GM12891 (cell line): ENCODE measurements at regions not wholly inside any gene's neighbourhood (a gene's known extent, or its start where the extent isn't known, plus 50 kb on each side); places are given as distances from the start of the nearest gene placed in this dataset.

Experiments used
- DNase-seq: peaks from one replicate; pipeline ENCODE4 v3.0.0; 2011; ENCODE audit warnings: low spot score; ENCODE audit not compliant: insufficient read length
- FAIRE-seq: peaks from 2 replicates; lab custom pipeline; 2011; peaks lifted over from hg19 to GRCh38; lab: Jason Lieb, UNC
- PAX5 ChIP-seq: IDR thresholded peaks from 2 replicates; pipeline ENCODE4 v1.6.1; 2011; ENCODE audit warnings: low read length, moderate library complexity, mild to moderate bottlenecking; ENCODE audit not compliant: insufficient read depth, severe bottlenecking
- POLR2A ChIP-seq: IDR thresholded peaks from 2 replicates; pipeline ENCODE4 v1.6.1; 2011; ENCODE audit warnings: low read depth, low read length, control low read depth
- POLR2AphosphoS5 ChIP-seq: IDR thresholded peaks from 2 replicates; pipeline ENCODE4 v1.6.1; 2011; ENCODE audit warnings: low read depth, low read length, control low read depth
- POU2F2 ChIP-seq: IDR thresholded peaks from 2 replicates; pipeline ENCODE4 v1.6.1; 2011; ENCODE audit warnings: low read depth, mild to moderate bottlenecking, control low read depth, low read length, moderate library complexity
- SPI1 ChIP-seq: IDR thresholded peaks from 2 replicates; pipeline ENCODE4 v1.6.1; 2011; ENCODE audit warnings: low read depth, low read length, control low read depth
- TAF1 ChIP-seq: IDR thresholded peaks from 2 replicates; pipeline ENCODE4 v1.6.1; 2011; ENCODE audit warnings: low read depth, low read length, control low read depth

- no peak for FAIRE-seq
- TF ChIP-seq POLR2AphosphoS5 (no peak), PAX5 (no peak), TAF1 (no peak), POLR2A (no peak), POU2F2 (no peak), SPI1 (no peak)
- no peak for DNase-seq
Measured at GRCh38 chr20:21020659-21021471, 85.3 kb downstream of the LINC00237 start.

GRCh38 chr20:21019814-21020658 is 86.1 kb downstream of the LINC00237 start:
- FAIRE-seq (no peak), DNase-seq (no peak)
- TF ChIP-seq POLR2AphosphoS5 (no peak), SPI1 (no peak), POU2F2 (no peak), POLR2A (no peak), PAX5 (no peak), TAF1 (no peak)

GRCh38 chr20:21019468-21019813 is 86.7 kb downstream of the LINC00237 start:
- TF ChIP-seq SPI1, result no peak
- no peak for TF ChIP-seq POLR2A
- no peak for TF ChIP-seq PAX5
- TF ChIP-seq POLR2AphosphoS5, result no peak
- TF ChIP-seq TAF1, result no peak
- no peak for TF ChIP-seq POU2F2
- no peak for FAIRE-seq

GRCh38 chr20:21018576-21018975 is 87.6 kb downstream of the LINC00237 start:
- DNase-seq, result no peak
- TF ChIP-seq SPI1 (no peak), POLR2AphosphoS5 (no peak), PAX5 (no peak), POU2F2 (no peak), POLR2A (no peak), TAF1 (no peak)
- FAIRE-seq, result no peak

More at GRCh38 chr20:21019468-21019813, 86.7 kb downstream of the LINC00237 start:
- no peak for DNase-seq

GRCh38 chr20:21017528-21018085 is 88.6 kb downstream of the LINC00237 start:
- no peak for TF ChIP-seq PAX5
- no peak for TF ChIP-seq SPI1
- no peak for TF ChIP-seq POU2F2
- TF ChIP-seq TAF1, result no peak
- no peak for TF ChIP-seq POLR2A
- no peak for TF ChIP-seq POLR2AphosphoS5
- DNase-seq (no peak), FAIRE-seq (no peak)

- TF ChIP-seq POLR2AphosphoS5 (no peak), PAX5 (no peak), SPI1 (no peak), TAF1 (no peak), POU2F2 (no peak), POLR2A (no peak)
- no peak for DNase-seq
- FAIRE-seq, result no peak
Measured at GRCh38 chr20:21016751-21017150, 89.4 kb downstream of the LINC00237 start.

- DNase-seq (no peak), FAIRE-seq (no peak)
- TF ChIP-seq SPI1, result no peak
- TF ChIP-seq PAX5, result no peak
- no peak for TF ChIP-seq POLR2A
- no peak for TF ChIP-seq POLR2AphosphoS5
- no peak for TF ChIP-seq POU2F2
- TF ChIP-seq TAF1, result no peak
Measured at GRCh38 chr20:21014528-21014927, 91.6 kb downstream of the LINC00237 start.

- FAIRE-seq (no peak), DNase-seq (no peak)
- no peak for TF ChIP-seq POLR2AphosphoS5
- TF ChIP-seq SPI1, result no peak
- no peak for TF ChIP-seq PAX5
- TF ChIP-seq TAF1, result no peak
- TF ChIP-seq POU2F2, result no peak
- no peak for TF ChIP-seq POLR2A
Measured at GRCh38 chr20:21008951-21009350, 97.2 kb downstream of the LINC00237 start.

GRCh38 chr20:21006611-21007010 is 99.5 kb downstream of the LINC00237 start:
- FAIRE-seq (no peak), DNase-seq (no peak)
- TF ChIP-seq TAF1 (no peak), POLR2A (no peak), POU2F2 (no peak), POLR2AphosphoS5 (no peak), PAX5 (no peak), SPI1 (no peak)
